GM21447 (cell line): ENCODE measurements at regions not wholly inside any gene's neighbourhood (a gene's known extent, or its start where the extent isn't known, plus 50 kb on each side); places are given as distances from the start of the nearest gene placed in this dataset.
A peak's percentile ranks its signal among the peaks of the same experiment; 100 is the strongest.
"Not testable (repeated sequence)": the region's sequence is repeated elsewhere in the genome, so short reads cannot be mapped to it uniquely, and the experiment has no call there.

Source experiments
- ATAC-seq: cut with Tn5 transposase; IDR thresholded peaks from one replicate; pipeline ENCODE4 v1.9.1; 2021; ENCODE audit not compliant: unreplicated experiment

- ATAC-seq: no peak
Observed at GRCh38 chr10:117782276-117782675, 239.7 kb downstream of the EMX2 start.

- no peak for ATAC-seq
Observed at GRCh38 chr10:117783698-117784395, 241.3 kb downstream of the EMX2 start.

GRCh38 chr10:117784776-117785175 lies 242.2 kb downstream of the EMX2 start:
- ATAC-seq: no peak

- ATAC-seq: no peak
Observed at GRCh38 chr10:117788911-117789310, 246.4 kb downstream of the EMX2 start.

GRCh38 chr10:117790179-117790578 lies 247.6 kb downstream of the EMX2 start:
- no peak for ATAC-seq

- no peak for ATAC-seq
Observed at GRCh38 chr10:117790621-117791020, 248.1 kb downstream of the EMX2 start.

GRCh38 chr10:117792214-117792613 lies 249.7 kb downstream of the EMX2 start:
- no peak for ATAC-seq

- no peak for ATAC-seq
Observed at GRCh38 chr10:117796130-117796745, 250.5 kb downstream of the RAB11FIP2 start.

GRCh38 chr10:117797296-117797695 lies 249.4 kb downstream of the RAB11FIP2 start:
- ATAC-seq: no peak

GRCh38 chr10:117801691-117802090 lies 245.1 kb downstream of the RAB11FIP2 start:
- ATAC-seq: no peak

- ATAC-seq: no peak
Observed at GRCh38 chr10:117804470-117805011, 242.2 kb downstream of the RAB11FIP2 start.

- ATAC-seq: no peak
Observed at GRCh38 chr10:117805139-117805538, 241.6 kb downstream of the RAB11FIP2 start.

GRCh38 chr10:117807441-117807840 lies 239.3 kb downstream of the RAB11FIP2 start:
- ATAC-seq: no peak

GRCh38 chr10:117815816-117816215 lies 230.9 kb downstream of the RAB11FIP2 start:
- not testable (repeated sequence) for ATAC-seq

- no peak for ATAC-seq
Observed at GRCh38 chr10:117817116-117817515, 229.6 kb downstream of the RAB11FIP2 start.

GRCh38 chr10:117818721-117819120 lies 228.0 kb downstream of the RAB11FIP2 start:
- ATAC-seq: no peak

GRCh38 chr10:117819304-117819703 lies 227.4 kb downstream of the RAB11FIP2 start:
- no peak for ATAC-seq

- no peak for ATAC-seq
Observed at GRCh38 chr10:117823980-117824379, 222.8 kb downstream of the RAB11FIP2 start.

GRCh38 chr10:117830205-117830604 lies 216.5 kb downstream of the RAB11FIP2 start:
- ATAC-seq: no peak

- ATAC-seq: peak; percentile 66
Observed at GRCh38 chr10:117830787-117831212, 215.9 kb downstream of the RAB11FIP2 start.

- not testable (repeated sequence) for ATAC-seq
Observed at GRCh38 chr10:117838500-117839498, 207.9 kb downstream of the RAB11FIP2 start.
